Left ventricle myocardium inferior (tissue), 1 donor: ENCODE measurements at regions not wholly inside any gene's neighbourhood (a gene's known extent, or its start where the extent isn't known, plus 50 kb on each side); places are given as distances from the start of the nearest gene placed in this dataset.

Source experiments
- DNase-seq: peaks from one replicate; pipeline ENCODE4 v3.0.0-alpha.2; 2020
- H3K27ac ChIP-seq: fragments of 200-600 bp; replicated peaks from 2 replicates; pipeline ENCODE4 v1.8.0; 2021
- H3K27me3 ChIP-seq: fragments of 200-600 bp; 2 replicates; pipeline ENCODE4 v1.8.0; 2021; ENCODE audit warnings: low read depth
- H3K36me3 ChIP-seq: fragments of 200-600 bp; 2 replicates; pipeline ENCODE4 v1.8.0; 2021
- H3K4me1 ChIP-seq: fragments of 200-600 bp; 2 replicates; pipeline ENCODE4 v1.8.0; 2021
- H3K4me3 ChIP-seq: fragments of 200-600 bp; 2 replicates; pipeline ENCODE4 v1.8.0; 2021; ENCODE audit warnings: mild to moderate bottlenecking, moderate library complexity
- H3K9me3 ChIP-seq: fragments of 200-600 bp; replicated peaks from 2 replicates; pipeline ENCODE4 v1.8.0; 2021
- intact Hi-C: fragments of 100-400 bp; cut with micrococcal nuclease; formaldehyde crosslinking; loops from one replicate; pipeline ENCODE4 v1.11.0; 2022
- TF ChIP-seq, protein P1 (sequence below): fragments of 200-600 bp; IDR thresholded peaks from 2 replicates; pipeline ENCODE4 v1.8.0; 2021; ENCODE audit warnings: antibody characterized with exemption, mild to moderate bottlenecking, borderline replicate concordance
- donor health status: DM: no; HTN: yes; CAD: no; lungs with severe emphysema.

DNA sequence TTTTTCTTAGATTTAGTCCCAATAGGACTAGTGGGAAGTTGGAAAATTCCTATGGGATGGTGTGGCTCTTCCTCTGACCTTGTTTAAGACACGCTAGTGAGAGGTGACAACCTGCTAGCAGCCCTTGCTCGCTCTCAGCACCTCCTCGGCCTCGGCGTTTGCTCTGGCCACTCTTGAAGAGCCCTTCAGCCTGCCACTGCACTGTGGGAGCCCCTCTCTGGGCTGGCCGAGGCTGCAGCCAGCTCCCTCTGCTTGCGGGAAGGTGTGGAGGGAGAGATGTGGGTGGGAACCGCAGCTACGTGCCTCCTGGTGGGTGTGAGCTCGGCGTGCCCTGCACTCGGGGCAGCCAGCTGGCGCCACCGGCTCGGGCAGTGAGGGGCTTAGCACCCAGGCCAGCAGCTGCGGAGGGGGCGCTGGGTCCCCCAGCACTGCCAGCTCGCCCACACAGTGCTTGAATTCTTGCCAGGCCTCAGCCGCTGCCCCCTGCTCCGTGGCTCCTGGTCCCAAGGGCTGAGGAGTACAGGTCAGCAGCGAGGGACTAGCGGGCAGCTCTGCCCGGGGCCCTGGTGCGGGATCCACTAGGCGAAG is 254.5 kb upstream of the ANKRD55 start:
- TF ChIP-seq, protein P1, sequence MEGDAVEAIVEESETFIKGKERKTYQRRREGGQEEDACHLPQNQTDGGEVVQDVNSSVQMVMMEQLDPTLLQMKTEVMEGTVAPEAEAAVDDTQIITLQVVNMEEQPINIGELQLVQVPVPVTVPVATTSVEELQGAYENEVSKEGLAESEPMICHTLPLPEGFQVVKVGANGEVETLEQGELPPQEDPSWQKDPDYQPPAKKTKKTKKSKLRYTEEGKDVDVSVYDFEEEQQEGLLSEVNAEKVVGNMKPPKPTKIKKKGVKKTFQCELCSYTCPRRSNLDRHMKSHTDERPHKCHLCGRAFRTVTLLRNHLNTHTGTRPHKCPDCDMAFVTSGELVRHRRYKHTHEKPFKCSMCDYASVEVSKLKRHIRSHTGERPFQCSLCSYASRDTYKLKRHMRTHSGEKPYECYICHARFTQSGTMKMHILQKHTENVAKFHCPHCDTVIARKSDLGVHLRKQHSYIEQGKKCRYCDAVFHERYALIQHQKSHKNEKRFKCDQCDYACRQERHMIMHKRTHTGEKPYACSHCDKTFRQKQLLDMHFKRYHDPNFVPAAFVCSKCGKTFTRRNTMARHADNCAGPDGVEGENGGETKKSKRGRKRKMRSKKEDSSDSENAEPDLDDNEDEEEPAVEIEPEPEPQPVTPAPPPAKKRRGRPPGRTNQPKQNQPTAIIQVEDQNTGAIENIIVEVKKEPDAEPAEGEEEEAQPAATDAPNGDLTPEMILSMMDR = no peak
- intact Hi-C loops = no loop called here
- H3K4me3 ChIP-seq = no peak overlapping the region

DNA sequence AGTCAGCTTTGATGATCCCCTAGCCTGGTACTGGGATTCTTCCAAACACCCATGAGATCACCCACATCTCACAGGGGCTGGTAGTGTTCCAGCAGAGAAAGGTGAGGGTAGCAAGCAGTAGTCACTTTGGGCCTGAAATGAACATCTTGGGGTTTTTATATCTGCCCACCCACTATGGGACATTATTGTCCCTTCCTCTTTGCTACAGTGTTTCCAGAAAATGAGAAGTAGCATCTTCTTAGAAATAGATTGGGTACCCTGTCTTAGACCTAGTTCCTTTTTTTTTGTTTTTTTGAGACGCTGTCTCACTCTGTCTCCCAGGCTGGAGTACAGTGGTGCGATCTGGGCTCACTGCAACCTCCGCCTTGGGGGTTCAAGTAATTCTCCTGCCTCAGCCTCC is 249.2 kb upstream of the ANKRD55 start:
- Histone ChIP-seq H3K36me3 (no peaks in the 10 kb centered on the region), H3K27me3 (no peaks in the 10 kb centered on the region), H3K4me1 (peaks cover 44% of the 10 kb centered on the region), H3K9me3 (peaks cover 5% of the 10 kb centered on the region), H3K4me3 (peak overlapping the region; percentile 79), H3K27ac (peak overlapping the region; percentile 97)
- intact Hi-C loops = loop anchor here (5.0 kb wide), 1 partner anchor 105 kb away; no protein-coding TSS in a partner anchor
- TF ChIP-seq, protein P1 = no peak
- DNase-seq = no peak

More for the DNA sequence above, 254.5 kb upstream of the ANKRD55 start:
- Histone ChIP-seq H3K27ac (no peak overlapping the region), H3K9me3 (peaks cover 10% of the 10 kb centered on the region), H3K27me3 (no peaks in the 10 kb centered on the region), H3K4me1 (peaks cover 10% of the 10 kb centered on the region), H3K36me3 (no peaks in the 10 kb centered on the region)
- DNase-seq = no peak

DNA sequence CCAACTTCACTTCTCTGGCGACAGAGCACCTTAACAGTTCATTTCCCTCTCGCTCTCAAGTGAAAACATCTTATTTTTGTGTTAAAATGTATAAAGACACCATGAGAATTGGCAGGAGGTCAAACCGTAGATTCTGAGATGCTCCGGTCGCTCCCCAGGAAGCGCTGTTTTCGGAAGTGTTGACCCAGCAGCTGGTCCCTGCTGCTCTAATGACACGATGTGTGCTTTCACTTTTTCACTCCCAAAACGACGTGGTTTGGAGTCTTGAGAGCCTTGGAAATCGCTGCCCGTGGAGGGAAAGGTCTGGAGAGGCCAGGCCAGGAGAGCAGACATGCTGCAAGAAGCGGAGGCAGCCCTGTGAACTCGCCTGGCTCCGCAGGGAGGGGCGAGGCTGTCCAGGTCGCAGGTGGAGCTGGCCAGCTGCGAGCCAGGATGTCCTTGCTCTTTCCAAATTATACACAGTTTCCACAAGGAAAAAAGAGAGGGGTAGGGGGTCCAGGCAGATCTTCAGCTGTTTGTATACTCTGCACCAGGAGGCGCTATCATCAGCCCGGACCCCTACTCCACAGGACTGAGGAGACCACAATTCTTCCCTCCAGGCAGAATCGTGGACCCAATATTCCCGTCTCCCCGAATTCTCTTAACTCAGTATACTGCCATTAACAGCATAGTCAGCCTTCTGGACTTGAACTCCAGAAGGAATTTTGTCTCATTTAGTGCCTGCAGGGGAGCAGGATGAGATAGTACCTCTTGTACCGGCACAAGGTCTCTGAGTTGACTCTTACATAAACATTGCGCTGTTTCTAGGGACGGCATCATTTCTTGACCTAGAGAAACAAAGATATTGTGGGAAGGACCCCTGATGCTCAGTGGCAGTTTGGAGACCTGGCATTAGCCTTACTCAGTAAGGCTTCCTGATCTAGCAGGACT is 248.6 kb upstream of the ANKRD55 start:
- Histone ChIP-seq H3K27me3 (no peaks in the 10 kb centered on the region), H3K27ac (peak overlapping the region; percentile 97), H3K9me3 (no peaks in the 10 kb centered on the region), H3K36me3 (no peaks in the 10 kb centered on the region), H3K4me1 (peaks cover 44% of the 10 kb centered on the region), H3K4me3 (peak overlapping the region; percentile 79)
- TF ChIP-seq, protein P1 = peak; percentile 46
- intact Hi-C loops = loop anchor here (5.0 kb wide), 1 partner anchor 106 kb away; no protein-coding TSS in a partner anchor
- peak; percentile 57 for DNase-seq

DNA sequence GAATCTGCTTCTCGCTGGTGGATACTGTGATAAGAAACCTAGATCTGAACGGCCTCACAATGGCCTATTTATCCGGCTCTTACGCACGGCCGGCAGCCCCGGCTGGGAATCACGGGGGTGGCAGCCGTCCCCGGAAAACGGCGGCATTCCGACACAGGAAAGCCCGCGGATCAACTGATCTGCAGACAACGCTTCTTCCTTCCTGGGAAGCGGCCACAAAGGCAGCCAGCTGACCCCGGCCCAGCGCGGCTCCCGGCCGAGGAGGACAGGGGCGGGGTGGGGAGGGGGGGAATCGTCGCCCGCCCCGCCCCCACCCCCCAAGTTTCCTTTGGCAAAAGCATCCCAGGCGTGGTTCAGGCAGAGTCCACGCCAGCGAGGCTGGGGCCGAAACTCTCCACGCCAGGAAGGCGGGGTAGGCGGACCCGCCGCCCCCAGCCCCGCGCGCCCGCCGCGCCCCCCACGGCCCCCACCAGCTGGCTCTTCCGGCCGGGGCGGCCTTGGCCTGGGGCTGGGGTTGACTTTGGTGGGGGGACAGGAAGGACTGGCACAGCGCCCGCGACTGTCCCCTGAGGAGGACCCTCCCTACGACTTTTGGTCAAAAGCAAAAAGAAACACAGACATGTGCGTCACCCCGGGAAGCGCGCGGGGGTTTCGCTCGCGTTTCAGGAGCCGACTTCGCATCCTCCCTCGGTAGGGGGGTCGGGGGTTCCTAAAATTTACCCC is 247.7 kb upstream of the ANKRD55 start:
- H3K9me3 ChIP-seq = no peaks in the 10 kb centered on the region
- intact Hi-C loops = loop anchor here (5.0 kb wide), 1 partner anchor 106 kb away; no protein-coding TSS in a partner anchor
- H3K4me3 ChIP-seq = peak overlapping the region; percentile 79
- peak overlapping the region; percentile 97 for H3K27ac ChIP-seq
- peak; percentile 71 for DNase-seq
- peaks cover 40% of the 10 kb centered on the region for H3K4me1 ChIP-seq
- TF ChIP-seq, protein P1 = no peak
- no peaks in the 10 kb centered on the region for H3K27me3 ChIP-seq
- no peaks in the 10 kb centered on the region for H3K36me3 ChIP-seq

DNA sequence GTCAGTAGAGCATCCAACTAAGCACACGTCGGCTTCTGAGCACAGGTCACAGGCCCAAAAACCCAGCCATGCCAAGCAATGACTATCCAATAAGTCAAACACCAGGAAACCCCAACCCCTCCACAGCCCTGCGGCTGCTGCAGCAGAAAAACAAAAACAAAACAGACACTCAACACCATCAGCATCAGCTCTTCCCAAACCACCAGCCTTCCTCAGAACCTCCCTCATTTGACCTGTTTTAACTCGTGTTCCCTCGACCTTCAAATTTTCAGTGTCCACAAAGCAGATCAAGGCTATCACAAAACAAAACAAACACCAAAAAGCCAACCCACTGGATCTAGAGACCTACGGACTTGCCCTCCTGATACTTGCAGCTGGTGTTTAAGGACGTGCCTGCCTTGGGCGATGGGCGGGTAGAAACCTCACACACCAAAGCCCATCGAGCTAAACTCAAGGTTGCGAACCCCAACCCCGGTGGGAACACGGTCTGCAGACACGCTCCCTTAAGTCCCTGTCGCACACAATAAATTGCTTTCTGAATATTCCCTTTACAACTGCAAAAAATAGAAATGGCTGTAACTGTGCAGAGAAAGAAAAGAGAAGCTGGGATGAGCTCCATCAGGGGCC is 247.1 kb upstream of the ANKRD55 start:
- H3K36me3 ChIP-seq = no peaks in the 10 kb centered on the region
- peak overlapping the region; percentile 97 for H3K27ac ChIP-seq
- intact Hi-C loops = loop anchor here (5.0 kb wide), 1 partner anchor 107 kb away; no protein-coding TSS in a partner anchor
- no peaks in the 10 kb centered on the region for H3K27me3 ChIP-seq
- TF ChIP-seq, protein P1 = no peak
- no peaks in the 10 kb centered on the region for H3K9me3 ChIP-seq
- DNase-seq = no peak
- peaks cover 33% of the 10 kb centered on the region for H3K4me1 ChIP-seq
- peak overlapping the region; percentile 79 for H3K4me3 ChIP-seq
